SW480 (cell line): ENCODE measurements at regions not wholly inside any gene's neighbourhood (a gene's known extent, or its start where the extent isn't known, plus 50 kb on each side); places are given as distances from the start of the nearest gene placed in this dataset.

ENCODE experiments used
- DNase-seq: peaks from one replicate; pipeline ENCODE4 v3.0.0-alpha.2; 2016; ENCODE audit warnings: low spot score

GRCh38 chr6:127641905-127642304, 64.9 kb downstream of the C6orf58 start:
- DNase-seq, result peak; percentile 34
